ENCODE measurements at regions not wholly inside any gene's neighbourhood (a gene's known extent, or its start where the extent isn't known, plus 50 kb on each side); places are given as distances from the start of the nearest gene placed in this dataset.

DNA sequence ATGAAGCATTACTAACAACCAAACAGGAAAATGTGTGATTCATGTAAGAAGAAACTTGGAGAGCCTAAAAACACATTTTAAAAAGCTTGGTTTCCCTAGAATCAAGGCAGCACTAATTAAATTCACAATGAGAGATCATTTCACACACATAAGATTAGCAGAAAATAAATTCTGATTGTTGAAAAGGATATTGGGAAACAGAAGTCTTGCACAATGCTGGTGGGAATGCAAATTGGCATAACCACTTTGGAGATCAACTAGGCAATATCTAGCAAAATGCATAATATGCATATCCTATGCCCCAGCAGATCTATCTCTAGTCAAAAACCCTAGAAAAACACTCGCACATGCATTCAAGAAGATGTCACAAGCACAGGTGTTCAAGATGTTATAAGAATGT, 75.3 kb upstream of the SIX3 start:
- TF ChIP-seq, protein P1, sequence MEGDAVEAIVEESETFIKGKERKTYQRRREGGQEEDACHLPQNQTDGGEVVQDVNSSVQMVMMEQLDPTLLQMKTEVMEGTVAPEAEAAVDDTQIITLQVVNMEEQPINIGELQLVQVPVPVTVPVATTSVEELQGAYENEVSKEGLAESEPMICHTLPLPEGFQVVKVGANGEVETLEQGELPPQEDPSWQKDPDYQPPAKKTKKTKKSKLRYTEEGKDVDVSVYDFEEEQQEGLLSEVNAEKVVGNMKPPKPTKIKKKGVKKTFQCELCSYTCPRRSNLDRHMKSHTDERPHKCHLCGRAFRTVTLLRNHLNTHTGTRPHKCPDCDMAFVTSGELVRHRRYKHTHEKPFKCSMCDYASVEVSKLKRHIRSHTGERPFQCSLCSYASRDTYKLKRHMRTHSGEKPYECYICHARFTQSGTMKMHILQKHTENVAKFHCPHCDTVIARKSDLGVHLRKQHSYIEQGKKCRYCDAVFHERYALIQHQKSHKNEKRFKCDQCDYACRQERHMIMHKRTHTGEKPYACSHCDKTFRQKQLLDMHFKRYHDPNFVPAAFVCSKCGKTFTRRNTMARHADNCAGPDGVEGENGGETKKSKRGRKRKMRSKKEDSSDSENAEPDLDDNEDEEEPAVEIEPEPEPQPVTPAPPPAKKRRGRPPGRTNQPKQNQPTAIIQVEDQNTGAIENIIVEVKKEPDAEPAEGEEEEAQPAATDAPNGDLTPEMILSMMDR (IDR thresholded peaks at IDR 0.05) = no peak
- TF ChIP-seq EZH2 (IDR thresholded peaks at IDR 0.05; ENCODE audit: borderline replicate concordance, insufficient read depth, low read depth, low read length, poor library complexity, severe bottlenecking) = no peak

All from B cell (primary cell).